Glomerular endothelial cell (primary cell): ENCODE measurements at regions not wholly inside any gene's neighbourhood (a gene's known extent, or its start where the extent isn't known, plus 50 kb on each side); places are given as distances from the start of the nearest gene placed in this dataset.
"Not testable (repeated sequence)": the region's sequence is repeated elsewhere in the genome, so short reads cannot be mapped to it uniquely, and the experiment has no call there.

ENCODE experiments used
- DNase-seq: peaks from one replicate; pipeline ENCODE4 v3.0.0-alpha.2; 2011; ENCODE audit warnings: low read depth, low spot score; ENCODE audit errors: extremely low read depth

DNA sequence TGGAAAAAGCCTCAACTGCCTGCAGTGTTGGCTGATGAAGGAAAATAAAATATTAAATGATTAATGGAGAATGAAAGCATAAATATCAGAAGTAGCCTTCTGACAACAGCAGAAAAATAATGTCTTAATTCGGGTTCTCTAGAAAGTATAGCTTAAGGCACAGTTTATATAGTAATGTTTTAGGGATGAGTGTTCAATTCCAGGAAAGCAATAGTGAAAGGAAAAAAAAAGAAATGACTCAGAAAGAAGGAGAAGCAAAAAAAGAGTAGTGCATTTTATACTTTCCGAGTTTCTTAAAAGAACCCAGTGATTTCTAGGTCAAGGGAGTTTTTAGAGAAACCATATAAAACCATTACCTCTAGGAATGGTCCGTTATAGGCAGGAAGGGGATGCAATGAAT, 137.3 kb downstream of the HTR1B start:
- no peak for DNase-seq

DNA sequence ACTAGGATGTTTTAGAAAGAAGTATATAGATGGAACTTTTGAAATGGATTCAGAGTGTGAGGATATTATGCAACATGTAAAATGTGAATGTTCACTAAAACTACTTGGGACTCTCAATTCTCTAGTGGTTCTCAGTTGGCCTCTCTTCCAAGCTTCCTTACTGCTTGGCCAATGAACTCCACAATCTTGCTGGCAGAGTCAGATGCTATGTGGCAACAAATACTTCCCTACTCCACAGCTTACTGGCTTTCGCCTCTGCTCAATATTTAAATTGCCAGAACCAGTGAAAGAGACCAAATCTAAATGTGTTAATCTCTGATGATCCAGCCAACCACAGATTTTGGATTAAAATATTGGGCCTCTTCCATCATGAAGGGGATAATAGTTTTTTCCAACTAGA, 138.4 kb downstream of the HTR1B start:
- DNase-seq: no peak

DNA sequence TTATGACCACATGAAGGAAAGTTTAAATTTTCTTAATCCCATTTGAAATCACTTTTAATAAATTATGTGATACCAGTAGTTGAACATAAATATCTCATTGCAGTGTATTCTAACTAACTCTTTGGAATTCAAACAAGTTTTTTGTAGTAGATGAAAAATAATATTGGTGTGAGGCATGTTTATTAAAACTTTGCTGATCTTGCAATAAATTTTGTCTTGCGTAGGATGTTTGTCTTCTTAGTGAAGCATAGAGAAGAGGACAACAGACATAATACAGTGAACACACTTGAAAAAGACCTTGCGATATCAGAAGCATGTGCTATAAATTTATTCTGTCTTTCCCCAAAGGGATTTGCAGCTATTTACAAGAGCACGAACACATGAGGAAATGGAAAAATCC, 140.7 kb downstream of the HTR1B start:
- no peak for DNase-seq

GRCh38 chr6:77318256-77318655, 145.0 kb downstream of the HTR1B start:
- no peak for DNase-seq

GRCh38 chr6:77313595-77313994, 149.7 kb downstream of the HTR1B start:
- DNase-seq: no peak

GRCh38 chr6:77299931-77300330, 163.4 kb downstream of the HTR1B start:
- DNase-seq: no peak

GRCh38 chr6:77298283-77298682, 165.0 kb downstream of the HTR1B start:
- DNase-seq: no peak

GRCh38 chr6:77292564-77293546, 170.4 kb downstream of the HTR1B start:
- peak; percentile 78 for DNase-seq

GRCh38 chr6:77290798-77291197, 172.5 kb downstream of the HTR1B start:
- peak; percentile 50 for DNase-seq

- no peak for DNase-seq
Measured at GRCh38 chr6:77286541-77286940, 176.8 kb downstream of the HTR1B start.

- no peak for DNase-seq
Measured at GRCh38 chr6:77273929-77274328, 189.4 kb downstream of the HTR1B start.

DNA sequence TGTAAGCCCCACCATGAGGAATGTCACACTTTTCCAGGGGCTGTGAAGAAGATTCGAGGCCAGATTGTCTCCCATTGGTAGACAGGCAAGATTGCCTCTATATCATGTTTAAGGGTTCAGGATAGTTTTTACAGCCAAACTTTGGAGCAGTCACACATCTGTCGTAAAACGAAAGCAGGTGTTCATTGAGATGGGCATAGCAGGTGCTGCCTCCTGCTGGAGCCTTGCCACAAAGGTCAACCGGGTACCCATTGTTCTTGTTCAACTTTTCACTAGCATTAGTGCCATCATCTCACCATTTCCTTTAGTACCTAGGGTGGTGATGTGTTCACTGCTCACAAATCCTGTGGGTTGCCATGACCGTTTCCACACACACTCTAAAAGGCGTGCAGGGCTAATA, 198.3 kb downstream of the HTR1B start:
- DNase-seq: no peak

DNA sequence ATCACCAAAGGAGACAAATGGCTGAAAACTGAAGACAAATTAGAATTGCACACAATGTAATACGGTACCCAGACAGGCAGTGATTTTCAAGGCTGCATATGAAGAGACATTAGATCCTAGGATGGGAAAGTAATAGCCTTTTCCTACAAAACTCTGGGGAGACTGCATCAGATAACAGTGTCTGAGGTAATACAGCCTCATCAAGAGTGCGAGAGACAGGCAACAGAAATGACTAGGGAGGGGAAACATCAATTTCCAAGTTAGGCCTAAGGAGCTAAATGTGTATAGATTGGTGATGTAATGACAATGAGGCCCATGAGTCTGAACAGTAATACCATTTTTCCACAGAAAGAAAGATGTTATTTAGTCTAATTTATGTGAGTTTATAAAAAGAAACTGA, 200.3 kb downstream of the HTR1B start:
- DNase-seq: no peak

GRCh38 chr6:77251801-77252200, 211.5 kb downstream of the HTR1B start:
- not testable (repeated sequence) for DNase-seq

DNA sequence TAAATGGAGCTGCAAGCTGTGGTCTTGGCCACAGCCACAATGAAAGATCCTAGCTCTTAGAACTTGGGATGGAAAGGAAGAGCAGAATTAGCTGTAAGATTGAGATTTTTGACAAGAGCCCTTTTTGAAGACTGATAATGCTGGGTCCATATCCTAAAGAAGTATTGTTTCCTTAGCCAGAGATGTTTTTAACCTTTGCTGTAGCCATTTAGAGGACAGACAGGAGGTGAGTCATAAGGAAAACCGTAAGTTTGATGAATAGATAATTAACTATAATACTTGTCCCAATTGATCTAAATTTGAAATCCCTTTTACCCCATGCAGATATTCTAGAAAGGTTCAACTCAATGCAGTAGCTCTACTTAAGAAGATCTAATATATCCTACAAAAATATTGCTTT, 213.7 kb downstream of the HTR1B start:
- no peak for DNase-seq

DNA sequence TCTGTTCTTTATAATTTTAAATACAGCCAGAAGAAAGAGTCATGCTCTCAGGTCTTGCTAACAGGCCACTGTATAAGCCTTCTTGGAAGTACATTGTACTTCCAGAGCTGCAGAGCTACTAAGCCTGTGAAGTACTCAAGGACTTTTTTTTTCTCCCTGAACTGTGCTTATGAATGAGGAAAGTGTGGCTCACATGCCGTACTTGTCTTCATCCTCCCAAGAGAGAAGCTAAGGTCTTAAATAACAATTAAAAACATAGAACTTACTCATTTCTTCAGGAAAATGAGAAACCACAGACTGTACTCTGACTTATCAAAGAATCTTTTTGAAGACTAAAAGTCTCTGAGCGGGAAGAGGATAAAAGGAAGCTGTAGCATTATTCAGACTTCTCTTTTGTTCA, 218.3 kb downstream of the HTR1B start:
- no peak for DNase-seq

- DNase-seq: no peak
Measured at GRCh38 chr6:77231438-77232305, 231.6 kb downstream of the HTR1B start.

GRCh38 chr6:77228279-77228678, 235.0 kb downstream of the HTR1B start:
- no peak for DNase-seq

GRCh38 chr6:77217896-77218295, 245.4 kb downstream of the HTR1B start:
- DNase-seq: no peak

- no peak for DNase-seq
Measured at GRCh38 chr6:77205936-77206335, 257.4 kb downstream of the HTR1B start.

DNA sequence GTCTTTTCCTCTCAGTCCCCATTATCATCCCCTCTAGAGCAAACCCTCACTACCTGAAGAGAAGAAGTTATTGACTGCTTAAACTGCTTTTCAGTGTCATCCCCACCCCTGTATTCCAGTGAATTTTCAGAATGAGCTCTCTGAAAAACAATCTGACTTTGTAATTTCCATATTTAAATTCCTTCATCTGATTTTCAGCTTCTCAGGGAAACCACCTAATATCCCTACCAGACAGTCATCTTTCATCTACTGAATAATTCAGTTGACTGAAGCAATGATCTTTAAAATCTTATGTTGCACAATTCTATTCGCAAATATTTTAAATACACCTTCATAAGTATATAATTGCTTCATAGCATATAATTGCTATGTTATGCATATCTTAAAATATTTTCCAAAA, 258.7 kb downstream of the HTR1B start:
- DNase-seq: no peak

- no peak for DNase-seq
Measured at GRCh38 chr6:77183447-77183846, 279.8 kb downstream of the HTR1B start.
